Smooth muscle cell (in vitro differentiated cells): ENCODE measurements at regions not wholly inside any gene's neighbourhood (a gene's known extent, or its start where the extent isn't known, plus 50 kb on each side); places are given as distances from the start of the nearest gene placed in this dataset.
"Not testable (repeated sequence)": the region's sequence is repeated elsewhere in the genome, so short reads cannot be mapped to it uniquely, and the experiment has no call there.

Experiments used
- DNase-seq: peaks from one replicate; lab custom pipeline; 2025; ENCODE audit not compliant: unreplicated experiment; lab: John Stamatoyannopoulos, UW
- H2AFZ ChIP-seq: fragments of 200-600 bp; sonication (generic); 2 replicates; pipeline ENCODE4 v1.6.0; 2016; ENCODE audit warnings: antibody characterized with exemption, low read depth, mild to moderate bottlenecking
- H3F3A ChIP-seq: fragments of 200-600 bp; sonication (generic); 2 replicates; pipeline ENCODE4 v1.6.0; 2017; ENCODE audit warnings: antibody characterized with exemption, low read depth
- H3K27ac ChIP-seq: fragments of 200-600 bp; sonication (generic); 2 replicates; pipeline ENCODE4 v1.5.1; 2016; ENCODE audit warnings: low read depth, mild to moderate bottlenecking
- H3K27me3 ChIP-seq: fragments of 200-600 bp; sonication (generic); 2 replicates; pipeline ENCODE4 v1.6.1; 2016; ENCODE audit warnings: low read depth, mild to moderate bottlenecking
- H3K36me3 ChIP-seq: fragments of 200-600 bp; sonication (generic); 2 replicates; pipeline ENCODE4 v1.5.1; 2016; ENCODE audit warnings: low read depth
- H3K4me1 ChIP-seq: fragments of 200-600 bp; sonication (generic); 2 replicates; pipeline ENCODE4 v1.5.1; 2016; ENCODE audit warnings: low read depth
- H3K4me2 ChIP-seq: fragments of 200-600 bp; sonication (generic); 2 replicates; pipeline ENCODE4 v1.6.0; 2016; ENCODE audit warnings: mild to moderate bottlenecking
- H3K4me3 ChIP-seq: fragments of 200-600 bp; sonication (generic); 2 replicates; pipeline ENCODE4 v1.5.1; 2016; ENCODE audit warnings: mild to moderate bottlenecking
- H3K79me2 ChIP-seq: fragments of 200-600 bp; sonication (generic); 2 replicates; pipeline ENCODE4 v1.6.0; 2016; ENCODE audit warnings: low read depth, mild to moderate bottlenecking
- H3K9ac ChIP-seq: fragments of 200-600 bp; sonication (generic); 2 replicates; pipeline ENCODE4 v1.6.0; 2016; ENCODE audit warnings: low read depth
- H3K9me3 ChIP-seq: fragments of 200-600 bp; sonication (generic); replicated peaks from 2 replicates; pipeline ENCODE4 v1.5.1; 2016; ENCODE audit warnings: low read depth
- H4K20me1 ChIP-seq: fragments of 200-600 bp; sonication (generic); 2 replicates; pipeline ENCODE4 v1.6.0; 2016; ENCODE audit warnings: low read depth
- WGBS: methylation state at CpG from one replicate; pipeline ENCODE4 v1.1.7; 2016; ENCODE audit warnings: low lambda C conversion rate; 5-methylcytosine and 5-hydroxymethylcytosine counted together
- TF ChIP-seq, protein P1 (sequence below): fragments of 200-600 bp; sonication (generic); IDR thresholded peaks from 2 replicates; pipeline ENCODE4 v1.5.1; 2017; ENCODE audit warnings: borderline replicate concordance, mild to moderate bottlenecking, antibody characterized with exemption; ENCODE audit not compliant: insufficient read depth, poor library complexity, severe bottlenecking

DNA sequence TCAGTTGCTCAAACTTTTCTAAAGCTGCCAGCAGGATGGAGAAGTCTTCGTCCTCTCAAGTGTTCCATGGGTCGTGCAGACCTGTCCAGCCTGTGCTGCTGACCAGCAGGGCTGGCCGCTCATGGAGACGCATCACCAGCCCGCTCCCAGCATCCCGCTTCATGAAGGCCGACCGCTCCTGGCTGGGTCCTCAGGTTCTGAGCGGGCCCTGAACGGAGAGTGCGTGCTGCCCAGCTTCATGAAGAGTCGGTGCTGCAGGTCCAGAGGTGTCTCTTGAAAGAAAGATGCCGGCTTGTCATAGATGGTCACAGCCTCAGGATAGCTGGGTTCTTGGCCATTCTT, 75.8 kb upstream of the KCNAB1 start:
- Histone ChIP-seq H4K20me1 (no peaks in the 10 kb centered on the region), H3K4me3 (no peak overlapping the region), H3K36me3 (no peaks in the 10 kb centered on the region), H3K9me3 (no peaks in the 10 kb centered on the region), H3K79me2 (no peaks in the 10 kb centered on the region), H3K4me1 (no peaks in the 10 kb centered on the region), H3K27me3 (no peaks in the 10 kb centered on the region), H2AFZ (no peak overlapping the region), H3K9ac (no peak overlapping the region), H3K4me2 (no peak overlapping the region), H3K27ac (no peak overlapping the region), H3F3A (no peaks in the 10 kb centered on the region)
- 97% methylated on average over 13 of the region's 13 CpGs for WGBS
- no peak for DNase-seq
- TF ChIP-seq, protein P1, sequence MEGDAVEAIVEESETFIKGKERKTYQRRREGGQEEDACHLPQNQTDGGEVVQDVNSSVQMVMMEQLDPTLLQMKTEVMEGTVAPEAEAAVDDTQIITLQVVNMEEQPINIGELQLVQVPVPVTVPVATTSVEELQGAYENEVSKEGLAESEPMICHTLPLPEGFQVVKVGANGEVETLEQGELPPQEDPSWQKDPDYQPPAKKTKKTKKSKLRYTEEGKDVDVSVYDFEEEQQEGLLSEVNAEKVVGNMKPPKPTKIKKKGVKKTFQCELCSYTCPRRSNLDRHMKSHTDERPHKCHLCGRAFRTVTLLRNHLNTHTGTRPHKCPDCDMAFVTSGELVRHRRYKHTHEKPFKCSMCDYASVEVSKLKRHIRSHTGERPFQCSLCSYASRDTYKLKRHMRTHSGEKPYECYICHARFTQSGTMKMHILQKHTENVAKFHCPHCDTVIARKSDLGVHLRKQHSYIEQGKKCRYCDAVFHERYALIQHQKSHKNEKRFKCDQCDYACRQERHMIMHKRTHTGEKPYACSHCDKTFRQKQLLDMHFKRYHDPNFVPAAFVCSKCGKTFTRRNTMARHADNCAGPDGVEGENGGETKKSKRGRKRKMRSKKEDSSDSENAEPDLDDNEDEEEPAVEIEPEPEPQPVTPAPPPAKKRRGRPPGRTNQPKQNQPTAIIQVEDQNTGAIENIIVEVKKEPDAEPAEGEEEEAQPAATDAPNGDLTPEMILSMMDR: no peak

DNA sequence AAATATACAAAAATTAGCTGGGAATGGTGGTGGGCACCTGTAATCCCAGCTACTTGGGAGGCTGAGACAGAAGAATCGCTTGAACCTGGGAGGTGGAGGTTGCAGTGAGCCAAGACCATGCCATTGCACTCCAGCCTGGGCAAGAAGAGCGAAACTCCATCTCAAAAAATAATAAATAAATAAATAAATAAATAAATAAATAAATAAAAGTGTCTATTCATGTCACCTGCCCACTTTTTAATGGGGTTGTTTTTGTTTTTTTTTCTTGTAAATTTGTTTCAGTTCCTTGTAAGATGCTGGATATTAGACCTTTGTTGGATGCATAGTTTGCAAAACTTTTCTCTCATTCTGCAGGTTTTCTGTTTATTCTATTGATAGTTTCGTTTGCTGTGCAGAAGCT, 71.9 kb upstream of the KCNAB1 start:
- not testable (repeated sequence) for DNase-seq, H3K36me3 ChIP-seq, H3K9ac ChIP-seq, H3K27ac ChIP-seq, H3K9me3 ChIP-seq, H2AFZ ChIP-seq, H3F3A ChIP-seq, H3K79me2 ChIP-seq, H3K4me2 ChIP-seq, H4K20me1 ChIP-seq, H3K27me3 ChIP-seq, H3K4me3 ChIP-seq, H3K4me1 ChIP-seq
- 95% methylated on average over 3 of the region's 3 CpGs for WGBS

DNA sequence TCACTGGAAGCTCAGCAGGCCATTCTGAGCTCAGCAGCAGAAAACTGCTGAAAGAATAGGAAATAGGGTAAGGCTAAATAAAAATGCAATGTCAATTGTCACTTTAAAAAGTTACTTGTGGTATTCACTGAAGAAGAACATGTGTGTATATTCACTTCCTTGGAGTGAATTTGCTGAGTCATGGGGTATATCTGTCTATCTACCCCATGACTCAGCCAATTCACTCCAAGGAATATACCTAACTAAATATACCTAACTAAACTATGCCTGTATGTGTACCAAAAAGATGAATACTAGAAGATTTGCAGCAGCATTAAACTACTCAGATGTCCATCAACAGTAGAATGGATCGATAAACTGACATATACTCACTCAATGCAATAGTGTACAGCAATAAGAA, 69.5 kb upstream of the KCNAB1 start:
- H3K9ac ChIP-seq: no peak overlapping the region
- H4K20me1 ChIP-seq: no peaks in the 10 kb centered on the region
- H2AFZ ChIP-seq: no peak overlapping the region
- no peak overlapping the region for H3K4me3 ChIP-seq
- H3K27ac ChIP-seq: no peak overlapping the region
- no peaks in the 10 kb centered on the region for H3K27me3 ChIP-seq
- no peak for DNase-seq
- TF ChIP-seq, protein P1: no peak
- H3K36me3 ChIP-seq: no peaks in the 10 kb centered on the region
- H3F3A ChIP-seq: no peaks in the 10 kb centered on the region
- WGBS: 95% methylated on average over 1 of the region's 1 CpG
- no peaks in the 10 kb centered on the region for H3K4me1 ChIP-seq
- H3K79me2 ChIP-seq: no peaks in the 10 kb centered on the region
- no peak overlapping the region for H3K4me2 ChIP-seq
- H3K9me3 ChIP-seq: no peaks in the 10 kb centered on the region

DNA sequence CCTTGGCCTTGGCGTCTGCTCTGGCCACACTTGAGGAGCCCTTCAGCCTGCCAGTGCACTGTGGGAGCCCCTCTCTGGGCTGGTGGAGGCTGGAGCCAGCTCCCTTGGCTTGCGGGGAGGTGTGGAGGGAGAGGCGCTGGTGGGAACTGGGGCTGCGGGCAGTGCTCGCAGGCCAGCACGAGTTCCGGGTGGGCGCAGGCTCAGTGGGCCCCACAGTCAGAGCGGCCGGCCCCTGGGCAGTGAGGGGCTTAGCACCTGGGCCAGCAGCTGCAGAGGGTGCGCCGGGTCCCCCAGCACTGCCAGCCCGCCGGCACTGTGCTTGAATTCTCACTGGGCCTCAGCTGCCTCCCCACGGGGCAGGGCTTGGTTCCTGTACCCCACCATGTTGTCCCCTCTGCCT, 68.7 kb upstream of the KCNAB1 start:
- H3K9ac ChIP-seq: no peak overlapping the region
- no peaks in the 10 kb centered on the region for H3K9me3 ChIP-seq
- H3F3A ChIP-seq: no peaks in the 10 kb centered on the region
- no peak overlapping the region for H3K4me2 ChIP-seq
- no peaks in the 10 kb centered on the region for H3K4me1 ChIP-seq
- no peak for DNase-seq
- no peak overlapping the region for H3K4me3 ChIP-seq
- TF ChIP-seq, protein P1: no peak
- H2AFZ ChIP-seq: no peak overlapping the region
- no peaks in the 10 kb centered on the region for H4K20me1 ChIP-seq
- H3K27ac ChIP-seq: no peak overlapping the region
- WGBS: 96% methylated on average over 7 of the region's 15 CpGs
- H3K36me3 ChIP-seq: no peaks in the 10 kb centered on the region
- H3K27me3 ChIP-seq: no peaks in the 10 kb centered on the region
- H3K79me2 ChIP-seq: no peaks in the 10 kb centered on the region
